ENCODE measurements at regions not wholly inside any gene's neighbourhood (a gene's known extent, or its start where the extent isn't known, plus 50 kb on each side); places are given as distances from the start of the nearest gene placed in this dataset.

DNA sequence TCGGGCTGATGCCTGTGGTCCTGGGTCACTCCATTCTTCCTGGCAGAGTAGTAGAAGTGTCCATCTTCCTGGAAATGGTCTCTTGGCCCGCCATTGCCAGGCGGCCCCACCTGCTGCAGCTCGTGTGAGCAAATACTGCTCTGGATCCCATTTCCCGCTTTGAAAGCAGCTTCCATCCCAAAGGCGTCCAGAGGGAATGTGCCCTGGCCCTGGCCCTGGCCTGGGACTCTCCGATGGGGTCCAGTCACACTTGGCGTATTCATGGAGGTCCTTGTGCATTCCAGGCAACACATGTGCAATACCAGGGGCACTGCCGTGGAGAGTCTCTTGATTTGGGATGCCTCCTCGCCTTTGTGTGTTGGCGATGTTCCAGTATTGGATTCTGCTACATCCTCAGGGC is 111.1 kb downstream of the SNRPN start:
- TF ChIP-seq, protein P1, sequence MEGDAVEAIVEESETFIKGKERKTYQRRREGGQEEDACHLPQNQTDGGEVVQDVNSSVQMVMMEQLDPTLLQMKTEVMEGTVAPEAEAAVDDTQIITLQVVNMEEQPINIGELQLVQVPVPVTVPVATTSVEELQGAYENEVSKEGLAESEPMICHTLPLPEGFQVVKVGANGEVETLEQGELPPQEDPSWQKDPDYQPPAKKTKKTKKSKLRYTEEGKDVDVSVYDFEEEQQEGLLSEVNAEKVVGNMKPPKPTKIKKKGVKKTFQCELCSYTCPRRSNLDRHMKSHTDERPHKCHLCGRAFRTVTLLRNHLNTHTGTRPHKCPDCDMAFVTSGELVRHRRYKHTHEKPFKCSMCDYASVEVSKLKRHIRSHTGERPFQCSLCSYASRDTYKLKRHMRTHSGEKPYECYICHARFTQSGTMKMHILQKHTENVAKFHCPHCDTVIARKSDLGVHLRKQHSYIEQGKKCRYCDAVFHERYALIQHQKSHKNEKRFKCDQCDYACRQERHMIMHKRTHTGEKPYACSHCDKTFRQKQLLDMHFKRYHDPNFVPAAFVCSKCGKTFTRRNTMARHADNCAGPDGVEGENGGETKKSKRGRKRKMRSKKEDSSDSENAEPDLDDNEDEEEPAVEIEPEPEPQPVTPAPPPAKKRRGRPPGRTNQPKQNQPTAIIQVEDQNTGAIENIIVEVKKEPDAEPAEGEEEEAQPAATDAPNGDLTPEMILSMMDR (IDR thresholded peaks at IDR 0.05): no peak
- TF ChIP-seq POLR2A (IDR thresholded peaks at IDR 0.05): no peak

All from vagina (tissue), 2 donors.